ENCODE measurements at regions not wholly inside any gene's neighbourhood (a gene's known extent, or its start where the extent isn't known, plus 50 kb on each side); places are given as distances from the start of the nearest gene placed in this dataset.

DNA sequence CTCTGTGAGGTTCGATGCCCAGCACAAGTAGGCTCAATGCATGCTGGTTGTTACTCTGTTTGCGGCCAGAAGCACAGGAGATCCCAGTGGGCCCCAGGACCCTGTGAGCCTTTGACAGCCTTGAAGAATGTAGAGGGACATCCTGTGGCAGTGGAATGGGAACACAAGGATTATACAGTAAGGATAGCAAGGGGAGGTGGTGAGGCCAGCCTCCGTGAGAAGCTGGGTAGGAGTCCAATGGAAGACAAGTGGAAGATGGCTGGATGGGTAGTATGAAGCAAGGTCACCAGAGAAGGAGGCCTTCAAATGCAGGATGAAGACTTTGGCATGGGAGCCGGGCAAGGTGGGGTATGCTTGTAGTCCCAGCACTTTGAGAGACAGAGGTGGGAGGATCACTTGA lies 622.9 kb upstream of the CDH4 start:
- no peaks in the 10 kb centered on the region for H3K4me1 Mint-ChIP-seq

GRCh38 chr20:60630609-60631008 lies 621.5 kb upstream of the CDH4 start:
- no peak for DNase-seq
- no peaks in the 10 kb centered on the region for H3K36me3 Mint-ChIP-seq (ENCODE audit: low read depth)
- no peak overlapping the region for H3K27ac Mint-ChIP-seq
- H3K4me3 Mint-ChIP-seq, result no peak overlapping the region
- no peaks in the 10 kb centered on the region for H3K27me3 Mint-ChIP-seq
- ChIA-PET CTCF (no interaction called here), POLR2A (no interaction called here)
- intact Hi-C loops (cut with micrococcal nuclease), result no loop called here
- no peaks in the 10 kb centered on the region for H3K4me1 Mint-ChIP-seq
- TF ChIP-seq, protein P1, sequence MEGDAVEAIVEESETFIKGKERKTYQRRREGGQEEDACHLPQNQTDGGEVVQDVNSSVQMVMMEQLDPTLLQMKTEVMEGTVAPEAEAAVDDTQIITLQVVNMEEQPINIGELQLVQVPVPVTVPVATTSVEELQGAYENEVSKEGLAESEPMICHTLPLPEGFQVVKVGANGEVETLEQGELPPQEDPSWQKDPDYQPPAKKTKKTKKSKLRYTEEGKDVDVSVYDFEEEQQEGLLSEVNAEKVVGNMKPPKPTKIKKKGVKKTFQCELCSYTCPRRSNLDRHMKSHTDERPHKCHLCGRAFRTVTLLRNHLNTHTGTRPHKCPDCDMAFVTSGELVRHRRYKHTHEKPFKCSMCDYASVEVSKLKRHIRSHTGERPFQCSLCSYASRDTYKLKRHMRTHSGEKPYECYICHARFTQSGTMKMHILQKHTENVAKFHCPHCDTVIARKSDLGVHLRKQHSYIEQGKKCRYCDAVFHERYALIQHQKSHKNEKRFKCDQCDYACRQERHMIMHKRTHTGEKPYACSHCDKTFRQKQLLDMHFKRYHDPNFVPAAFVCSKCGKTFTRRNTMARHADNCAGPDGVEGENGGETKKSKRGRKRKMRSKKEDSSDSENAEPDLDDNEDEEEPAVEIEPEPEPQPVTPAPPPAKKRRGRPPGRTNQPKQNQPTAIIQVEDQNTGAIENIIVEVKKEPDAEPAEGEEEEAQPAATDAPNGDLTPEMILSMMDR (IDR thresholded peaks at IDR 0.05), result no peak
- H3K9me3 Mint-ChIP-seq, result peaks cover 3% of the 10 kb centered on the region
- no peak for ATAC-seq (ENCODE audit: low read depth)

More for the DNA sequence above, 622.9 kb upstream of the CDH4 start:
- no peaks in the 10 kb centered on the region for H3K36me3 Mint-ChIP-seq (ENCODE audit: low read depth)
- intact Hi-C loops (cut with micrococcal nuclease), result no loop called here
- DNase-seq, result no peak
- H3K4me3 Mint-ChIP-seq, result no peak overlapping the region
- ChIA-PET POLR2A (no interaction called here), CTCF (no interaction called here)
- H3K9me3 Mint-ChIP-seq, result peaks cover 3% of the 10 kb centered on the region
- TF ChIP-seq, protein P1 (IDR thresholded peaks at IDR 0.05), result no peak
- no peak overlapping the region for H3K27ac Mint-ChIP-seq
- no peak for ATAC-seq (ENCODE audit: low read depth)
- H3K27me3 Mint-ChIP-seq, result no peaks in the 10 kb centered on the region

DNA sequence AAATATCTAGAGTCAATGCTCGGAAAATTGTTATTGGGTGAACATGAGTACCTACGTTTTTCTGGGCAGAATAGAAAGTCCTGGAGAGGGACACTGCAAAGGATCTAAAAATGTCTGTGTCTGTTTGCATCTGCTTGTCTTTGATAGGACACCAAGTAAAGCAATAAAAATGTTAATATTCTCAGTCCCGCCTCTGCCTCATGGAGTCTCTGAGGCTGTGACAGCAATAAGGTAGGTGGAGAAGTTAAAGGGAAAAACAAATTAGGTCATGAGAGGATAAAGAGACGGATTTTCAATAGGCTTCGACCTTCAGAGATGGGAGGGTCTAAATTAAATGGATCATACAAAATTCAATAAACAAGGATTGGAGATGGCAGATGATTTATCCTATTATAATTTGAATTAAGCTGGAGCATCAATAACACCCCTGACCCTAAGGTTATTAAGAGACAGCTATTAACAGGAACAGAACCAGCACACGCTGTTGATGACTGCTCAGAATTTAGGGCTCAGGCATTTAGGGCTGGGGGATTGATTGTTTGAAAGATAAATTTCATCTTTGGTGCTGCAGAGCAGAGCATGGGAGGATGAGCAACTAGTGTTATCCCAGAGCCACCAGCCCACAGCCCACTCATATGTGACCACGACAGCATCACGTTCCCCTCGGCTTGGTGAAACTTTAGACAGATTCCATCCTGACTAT lies 620.3 kb upstream of the CDH4 start:
- ATAC-seq (ENCODE audit: low read depth), result no peak
- no peak overlapping the region for H3K27ac Mint-ChIP-seq
- H3K27me3 Mint-ChIP-seq, result no peaks in the 10 kb centered on the region
- ChIA-PET CTCF (no interaction called here), POLR2A (no interaction called here)
- intact Hi-C loops (cut with micrococcal nuclease), result no loop called here
- peaks cover 3% of the 10 kb centered on the region for H3K9me3 Mint-ChIP-seq
- DNase-seq, result no peak
- TF ChIP-seq, protein P1 (IDR thresholded peaks at IDR 0.05), result no peak
- H3K4me1 Mint-ChIP-seq, result no peaks in the 10 kb centered on the region
- H3K4me3 Mint-ChIP-seq, result no peak overlapping the region
- H3K36me3 Mint-ChIP-seq (ENCODE audit: low read depth), result no peaks in the 10 kb centered on the region

DNA sequence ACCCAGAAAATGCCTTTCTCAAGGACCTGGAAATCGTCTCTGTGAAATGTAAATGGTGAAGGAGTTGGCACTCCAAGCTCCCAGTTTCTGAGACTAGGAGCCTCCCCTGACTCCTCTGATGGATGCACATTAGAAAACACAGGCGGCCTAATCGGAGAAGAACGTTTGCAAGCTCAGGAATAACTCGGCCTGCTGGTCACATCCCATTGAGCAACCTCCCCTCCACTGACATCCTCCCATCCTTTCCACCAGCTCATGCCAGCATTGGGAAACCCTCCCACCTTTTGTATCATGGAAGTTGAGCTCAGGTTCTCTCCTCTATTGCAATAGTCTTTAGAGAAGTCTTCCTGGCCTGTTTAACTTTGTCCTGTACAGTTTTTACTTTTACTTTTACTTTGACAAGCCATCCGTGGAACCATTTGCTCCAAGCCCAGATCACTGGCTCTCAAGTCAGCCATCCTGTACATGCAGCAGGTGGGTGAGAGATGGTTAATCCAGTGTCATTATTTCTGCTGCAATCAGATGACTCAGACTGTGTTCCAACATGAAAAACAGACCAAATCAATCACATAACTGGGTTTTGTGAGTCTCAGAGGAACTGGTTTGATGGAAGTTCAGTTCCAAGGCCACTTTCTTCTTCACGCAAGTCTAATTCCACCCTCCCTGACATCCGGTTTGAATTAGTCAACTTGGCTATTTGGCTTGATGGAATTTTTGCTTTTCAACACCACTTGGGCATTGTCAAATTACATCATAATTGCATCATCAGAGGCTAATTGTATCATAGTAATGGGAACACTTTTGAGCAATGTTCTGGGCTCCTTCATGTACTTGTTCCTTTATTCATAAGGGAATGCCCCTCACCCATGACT lies 619.4 kb upstream of the CDH4 start:
- ChIA-PET POLR2A (no interaction called here), CTCF (no interaction called here)
- H3K9me3 Mint-ChIP-seq, result peaks cover 3% of the 10 kb centered on the region
- no peak overlapping the region for H3K27ac Mint-ChIP-seq
- no peaks in the 10 kb centered on the region for H3K36me3 Mint-ChIP-seq (ENCODE audit: low read depth)
- intact Hi-C loops (cut with micrococcal nuclease), result no loop called here
- H3K4me1 Mint-ChIP-seq, result no peaks in the 10 kb centered on the region
- no peaks in the 10 kb centered on the region for H3K27me3 Mint-ChIP-seq
- DNase-seq (no peak), ATAC-seq (ENCODE audit: low read depth) (no peak)
- H3K4me3 Mint-ChIP-seq, result no peak overlapping the region
- TF ChIP-seq, protein P1 (IDR thresholded peaks at IDR 0.05), result no peak

DNA sequence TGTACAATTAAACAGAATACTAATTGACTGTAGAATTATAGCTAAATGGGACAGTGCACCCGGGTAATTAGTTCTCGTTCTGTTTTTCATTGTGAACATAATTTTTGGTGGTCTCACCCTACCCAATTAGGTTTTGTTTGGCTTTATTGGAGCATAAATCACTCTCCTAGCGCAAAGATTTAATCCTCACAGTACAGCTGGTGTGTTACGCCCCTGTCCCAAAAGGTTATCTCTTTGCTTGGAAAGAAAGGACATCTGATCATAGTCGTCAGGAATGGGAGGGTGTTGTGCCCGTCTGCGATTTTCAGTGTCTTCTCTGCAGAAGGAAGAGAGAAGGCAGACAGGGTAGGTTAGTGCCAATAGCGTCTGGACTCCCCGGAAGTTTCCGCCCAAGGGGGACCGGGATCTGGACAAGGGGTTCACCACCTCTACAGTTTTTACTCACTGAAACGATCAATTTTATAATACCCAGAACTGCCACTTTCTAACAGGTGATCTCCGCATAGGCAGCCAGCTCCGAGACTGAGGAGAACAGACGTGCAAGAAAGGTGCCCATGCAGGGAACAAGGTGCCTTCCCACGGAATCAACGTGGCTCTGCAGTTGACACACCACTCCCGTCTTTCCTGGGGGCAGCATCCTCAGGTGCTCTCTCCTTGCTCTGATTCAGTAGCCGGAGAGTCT lies 617.4 kb upstream of the CDH4 start:
- H3K27me3 Mint-ChIP-seq, result no peaks in the 10 kb centered on the region
- no peaks in the 10 kb centered on the region for H3K36me3 Mint-ChIP-seq (ENCODE audit: low read depth)
- H3K4me3 Mint-ChIP-seq, result no peak overlapping the region
- no peak for DNase-seq
- no peaks in the 10 kb centered on the region for H3K4me1 Mint-ChIP-seq
- no peak overlapping the region for H3K27ac Mint-ChIP-seq
- ChIA-PET POLR2A (no interaction called here), CTCF (no interaction called here)
- intact Hi-C loops (cut with micrococcal nuclease), result no loop called here
- TF ChIP-seq, protein P1 (IDR thresholded peaks at IDR 0.05), result no peak
- ATAC-seq (ENCODE audit: low read depth), result no peak
- peaks cover 3% of the 10 kb centered on the region for H3K9me3 Mint-ChIP-seq

All from activated B cell treated with CpG ODN at 0.5 μM for 24 hours (primary cell).